Esophagus mucosa (tissue), 1 donor: ENCODE measurements at regions not wholly inside any gene's neighbourhood (a gene's known extent, or its start where the extent isn't known, plus 50 kb on each side); places are given as distances from the start of the nearest gene placed in this dataset.

Experiments
- ATAC-seq: fragments of 200-7000 bp; cut with Tn5 transposase; one replicate; pipeline ENCODE4 v1.9.1; 2020
- donor health status: DM: yes; HTN: yes; CAD: no.

- no peak for ATAC-seq
These were observed 445.2 kb upstream of the FZD8 start for GRCh38 chr10:36087006-36088005.

DNA sequence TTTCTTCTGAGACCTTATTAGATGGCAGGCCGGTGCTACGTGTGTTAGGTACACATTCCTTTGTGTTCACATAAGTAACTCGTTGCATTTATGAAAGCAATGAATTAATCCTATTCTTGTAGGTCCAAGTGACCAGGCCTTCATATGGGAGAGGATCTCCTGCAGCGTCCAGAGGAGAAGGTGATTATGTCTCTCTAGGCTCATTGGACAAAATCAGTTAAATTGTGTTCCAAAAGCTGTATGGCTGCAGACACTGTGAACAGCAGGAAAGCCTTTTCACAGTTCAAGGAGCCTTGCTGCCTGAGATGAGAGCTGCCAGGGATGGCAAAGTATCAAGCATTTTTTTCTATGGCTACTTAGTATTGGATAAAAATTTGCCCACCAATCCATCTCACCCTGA lies 433.1 kb upstream of the FZD8 start:
- ATAC-seq, result no peak

GRCh38 chr10:36073796-36074345 lies 431.8 kb upstream of the FZD8 start:
- no peak for ATAC-seq

GRCh38 chr10:36068542-36068941 lies 426.4 kb upstream of the FZD8 start:
- ATAC-seq, result no peak

GRCh38 chr10:36067748-36068147 lies 425.7 kb upstream of the FZD8 start:
- no peak for ATAC-seq

- ATAC-seq, result no peak
These were observed 424.8 kb upstream of the FZD8 start for GRCh38 chr10:36066850-36067249.

DNA sequence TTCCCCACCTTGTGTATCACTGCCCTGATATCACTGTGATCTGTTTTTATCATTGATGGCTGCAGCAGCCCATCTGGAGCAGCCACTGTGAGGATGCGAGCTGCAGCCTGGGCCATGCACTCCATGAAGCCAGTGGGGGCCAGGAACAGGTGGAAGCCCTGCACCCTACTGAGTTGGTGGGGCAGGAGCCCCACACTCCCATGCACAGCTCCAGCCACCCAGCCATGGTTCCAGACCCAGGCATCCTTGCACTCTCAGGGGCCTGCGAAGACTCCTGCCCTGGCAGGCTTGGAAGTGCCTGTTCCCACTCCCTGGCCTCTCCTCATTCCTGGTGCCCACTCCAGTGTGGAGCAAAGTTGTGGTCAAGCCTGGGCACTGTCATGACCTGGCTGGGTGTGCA lies 424.0 kb upstream of the FZD8 start:
- no peak for ATAC-seq

DNA sequence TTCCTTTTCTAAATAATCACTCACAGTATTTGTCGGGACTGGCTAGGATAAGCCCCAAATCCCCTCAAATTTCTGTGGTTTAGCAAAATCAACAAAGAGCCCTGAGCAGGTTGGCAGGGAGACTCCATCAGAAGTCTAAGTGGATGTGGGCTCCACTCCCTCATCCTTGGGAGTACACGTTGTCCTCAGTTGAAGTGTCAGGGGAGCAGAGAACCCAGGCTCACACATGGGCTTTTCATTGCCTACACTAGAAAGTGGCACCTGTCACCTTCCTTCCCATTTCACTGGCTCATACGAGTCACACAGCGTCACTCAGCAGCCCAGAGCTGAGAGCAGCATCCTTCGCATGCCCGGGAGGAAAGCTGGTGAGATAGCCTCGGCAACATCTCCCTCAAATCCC lies 421.3 kb upstream of the FZD8 start:
- ATAC-seq, result no peak

DNA sequence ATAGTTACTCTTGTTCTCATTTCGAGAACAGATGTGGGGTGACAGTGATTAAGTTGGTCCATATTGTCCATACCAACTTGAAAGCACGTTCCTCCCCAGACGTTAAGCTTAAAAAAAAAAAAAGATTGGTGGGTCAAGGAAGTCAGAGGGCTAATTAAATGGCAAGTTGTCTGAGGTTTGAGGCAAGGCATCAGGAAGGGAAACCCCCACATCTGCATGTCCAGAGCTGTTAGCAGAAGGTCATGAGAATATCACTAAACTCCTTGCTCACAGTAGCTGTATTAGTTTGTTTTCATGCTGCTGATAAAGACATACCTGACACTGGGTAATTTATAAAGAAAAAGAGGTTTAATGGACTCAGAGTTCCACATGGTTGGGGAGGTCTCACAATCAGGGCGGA lies 415.6 kb upstream of the FZD8 start:
- ATAC-seq, result no peak

GRCh38 chr10:36057180-36057579 lies 415.1 kb upstream of the FZD8 start:
- no peak for ATAC-seq

- ATAC-seq, result no peak
These were observed 411.7 kb upstream of the FZD8 start for GRCh38 chr10:36053775-36054174.

DNA sequence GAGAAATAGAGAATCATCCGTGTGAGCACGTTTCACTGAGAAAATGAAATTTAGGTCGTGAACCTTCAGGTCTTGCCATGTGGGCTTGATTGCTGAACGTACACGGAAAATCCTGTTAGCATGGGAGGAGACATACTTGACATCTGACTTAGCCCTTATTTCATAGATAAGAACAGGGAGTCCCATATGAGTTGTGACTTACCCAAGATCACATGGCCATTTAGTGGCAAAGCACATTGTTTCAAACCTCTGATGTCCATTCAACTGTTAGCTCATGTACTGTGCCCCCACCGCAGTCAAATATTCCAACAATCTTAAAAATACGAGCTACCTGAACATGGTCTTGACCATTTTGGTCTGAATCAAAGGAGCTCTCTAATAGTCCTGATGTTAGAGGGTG lies 411.2 kb upstream of the FZD8 start:
- ATAC-seq, result no peak

GRCh38 chr10:36051500-36051991 lies 409.4 kb upstream of the FZD8 start:
- no peak for ATAC-seq

DNA sequence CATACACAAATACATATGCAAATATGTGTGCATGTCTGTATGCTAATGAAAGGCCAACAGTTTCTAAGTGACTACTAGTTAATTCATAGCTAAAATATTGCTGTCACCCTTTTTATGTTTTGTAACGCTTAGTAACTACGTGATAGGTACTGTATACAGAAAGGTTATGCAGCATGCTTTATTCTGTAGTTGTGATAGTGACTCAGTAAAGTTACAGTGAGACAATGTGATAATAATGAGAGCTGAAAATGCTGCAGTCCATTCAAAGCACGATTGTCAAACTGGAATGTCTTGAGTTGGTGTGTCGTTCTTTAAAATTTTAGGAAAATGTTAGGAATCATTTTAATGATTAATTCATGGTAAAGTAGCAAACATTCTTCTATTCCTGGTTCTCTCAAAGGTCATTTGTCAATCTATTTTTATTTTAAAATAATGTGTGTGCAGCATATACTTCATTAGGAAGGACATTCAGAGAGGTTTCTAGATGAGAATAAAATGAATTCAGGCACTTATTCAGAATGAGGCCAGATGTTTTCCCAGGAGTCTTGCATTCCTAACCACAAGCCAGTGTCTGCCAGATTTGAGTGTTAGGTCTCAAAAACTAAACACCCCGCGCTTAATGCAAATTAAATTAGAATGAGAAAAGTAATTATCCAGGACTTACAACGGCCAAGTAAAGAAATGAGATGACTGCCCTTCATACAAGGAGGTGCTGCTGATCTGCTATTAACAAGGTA lies 408.8 kb upstream of the FZD8 start:
- no peak for ATAC-seq

DNA sequence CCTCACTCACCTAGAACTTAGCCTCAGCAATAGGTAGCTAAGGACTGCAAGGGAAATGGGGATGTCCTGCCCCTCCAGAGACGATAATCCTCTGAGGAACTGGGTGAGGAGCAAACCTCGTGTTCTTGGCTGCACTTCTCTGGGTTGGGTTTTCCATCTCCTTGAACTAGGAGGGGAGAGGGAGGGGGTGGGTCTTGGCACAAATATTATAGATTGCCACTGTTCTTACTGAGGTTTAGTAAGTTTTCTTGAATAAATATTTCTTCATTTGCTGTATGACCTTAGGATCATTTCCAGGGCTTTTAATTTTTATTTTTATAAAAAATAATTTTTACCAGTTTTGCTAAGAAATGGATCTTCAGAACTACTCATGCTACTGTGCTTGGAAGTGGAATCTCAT lies 406.7 kb upstream of the FZD8 start:
- ATAC-seq, result no peak

DNA sequence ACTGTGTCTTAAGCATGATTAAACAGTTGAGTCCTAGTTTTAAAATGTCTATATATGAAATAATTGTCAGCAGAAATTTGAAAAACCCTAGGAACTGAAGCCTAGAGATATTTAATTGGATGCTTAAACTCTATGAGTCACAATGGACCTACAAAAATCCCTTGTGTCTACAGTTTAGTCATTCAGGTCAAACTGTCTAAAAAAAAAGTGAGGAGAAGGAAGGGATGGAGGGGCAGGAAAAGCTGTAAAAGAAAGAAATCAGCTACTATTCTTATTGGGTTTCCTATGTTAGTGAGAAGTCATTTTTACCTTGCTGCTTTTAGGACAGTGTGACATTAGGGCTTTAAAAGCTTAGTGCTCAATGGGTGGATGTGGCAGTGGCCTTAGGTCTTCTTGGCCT lies 406.1 kb upstream of the FZD8 start:
- ATAC-seq, result no peak

DNA sequence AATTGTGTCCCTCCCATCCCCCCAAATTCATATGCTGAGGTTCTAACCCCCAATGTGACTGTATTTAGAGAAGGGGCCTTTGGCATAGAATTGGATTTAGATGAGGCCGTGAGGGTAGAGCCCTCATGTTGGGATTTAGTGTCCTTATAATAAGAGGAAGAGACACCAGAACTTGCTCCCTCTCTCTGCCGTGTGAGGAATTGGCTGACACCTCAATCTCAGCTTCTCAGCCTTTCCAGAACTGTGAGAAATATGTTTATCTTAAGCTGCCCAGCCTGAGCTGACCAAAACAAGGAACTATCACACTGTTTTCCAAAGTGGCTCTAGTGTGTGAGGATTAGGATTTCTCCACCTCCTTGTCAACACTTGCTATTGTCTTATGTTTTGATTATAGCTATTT lies 400.0 kb upstream of the FZD8 start:
- ATAC-seq, result no peak

DNA sequence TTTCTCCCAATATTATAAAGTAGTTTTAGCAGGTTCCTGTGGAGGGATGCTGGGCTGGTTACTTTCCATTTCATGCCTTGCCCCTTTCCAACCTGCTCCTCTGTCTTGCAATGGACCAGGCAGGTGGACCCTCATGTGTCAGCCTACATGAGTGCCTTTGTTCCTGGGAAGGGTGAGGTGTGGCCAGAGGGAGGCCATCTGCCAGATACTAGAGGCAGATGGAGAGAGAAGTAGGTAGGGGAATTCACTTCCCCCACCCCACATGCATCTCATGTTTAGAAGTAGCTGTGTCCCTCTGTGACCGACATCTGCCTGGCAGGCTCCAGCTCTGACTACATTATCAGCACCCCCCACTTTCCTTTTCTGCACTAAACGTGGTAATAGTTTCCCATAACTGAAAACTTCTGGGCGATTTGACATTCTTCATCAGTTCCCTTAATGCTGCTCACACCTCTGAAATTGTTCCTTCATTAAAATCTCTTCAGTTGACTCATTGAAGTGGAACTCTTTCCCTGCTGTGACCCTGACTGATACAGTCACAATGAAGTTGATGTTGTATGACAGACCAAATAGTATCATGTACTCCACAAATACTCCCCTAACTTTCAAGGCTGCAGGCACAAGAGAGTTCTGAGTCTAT lies 396.3 kb upstream of the FZD8 start:
- no peak for ATAC-seq

- ATAC-seq, result no peak
These were observed 394.0 kb upstream of the FZD8 start for GRCh38 chr10:36036137-36036536.

DNA sequence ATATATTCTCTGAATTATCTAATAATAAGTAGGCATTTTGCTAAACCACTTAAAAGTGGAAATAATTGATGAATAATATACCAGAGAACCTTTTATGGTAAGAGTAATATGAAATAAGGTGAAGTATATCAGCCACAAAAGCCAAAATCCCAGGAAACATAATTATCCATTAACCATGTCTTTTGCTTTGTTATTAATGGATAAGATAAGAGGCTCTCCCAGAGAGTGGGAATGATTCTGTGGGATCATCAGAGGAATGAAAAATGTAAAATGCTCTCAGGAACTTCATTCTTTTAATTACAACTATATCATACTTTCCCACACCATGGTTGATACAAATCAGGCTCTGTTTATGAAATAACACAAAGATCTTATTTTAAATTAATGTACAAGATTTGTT lies 391.7 kb upstream of the FZD8 start:
- ATAC-seq, result no peak

DNA sequence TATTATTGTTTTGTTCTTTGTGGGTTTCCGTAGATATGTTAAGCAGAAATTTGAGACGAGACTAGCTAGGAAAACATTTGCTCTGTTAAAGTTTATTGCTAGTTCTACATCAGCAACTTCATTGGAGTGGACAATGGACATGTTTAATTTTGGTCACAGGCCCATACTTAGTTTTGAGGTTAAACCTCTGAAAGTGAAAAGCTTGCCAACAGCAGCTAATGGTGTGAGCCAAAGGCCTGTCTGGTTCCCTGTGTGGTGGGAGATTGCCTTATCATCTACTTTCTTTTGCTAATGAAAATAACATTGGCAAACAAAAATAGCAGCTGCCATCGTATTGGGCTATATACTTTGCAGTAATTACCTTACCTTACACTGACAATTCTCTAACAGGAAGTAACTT lies 388.4 kb upstream of the FZD8 start:
- no peak for ATAC-seq

- no peak for ATAC-seq
These were observed 384.7 kb upstream of the FZD8 start for GRCh38 chr10:36026656-36027390.
